HG02678 (cell line): ENCODE measurements at regions not wholly inside any gene's neighbourhood (a gene's known extent, or its start where the extent isn't known, plus 50 kb on each side); places are given as distances from the start of the nearest gene placed in this dataset.
A peak's percentile ranks its signal among the peaks of the same experiment; 100 is the strongest.
"Not testable (repeated sequence)": the region's sequence is repeated elsewhere in the genome, so short reads cannot be mapped to it uniquely, and the experiment has no call there.

Experiments
- ATAC-seq: cut with Tn5 transposase; IDR thresholded peaks from one replicate; pipeline ENCODE4 v1.9.1; 2021; ENCODE audit warnings: mild to moderate bottlenecking, moderate library complexity; ENCODE audit not compliant: unreplicated experiment

DNA sequence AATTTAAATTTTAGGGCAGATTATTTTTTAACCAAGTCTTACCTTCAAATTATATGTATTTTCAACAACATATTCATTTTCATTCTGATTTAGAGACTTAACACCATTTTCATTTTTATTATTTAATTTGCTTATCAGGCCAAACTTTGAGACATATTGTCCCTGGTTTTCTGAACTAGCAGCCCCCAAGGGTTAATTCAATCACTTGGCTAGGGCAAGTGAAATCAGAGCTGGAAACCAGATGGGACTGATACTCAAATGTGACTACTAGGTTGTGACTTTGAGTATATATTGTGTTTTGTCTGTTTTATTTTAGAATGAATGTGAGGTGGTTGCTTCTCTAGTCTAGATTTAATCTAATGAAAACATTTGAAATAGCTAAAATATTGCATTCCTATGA, 198.9 kb upstream of the PTGFR start:
- ATAC-seq: no peak

GRCh38 chr1:78292361-78292760, 198.4 kb upstream of the PTGFR start:
- no peak for ATAC-seq

GRCh38 chr1:78297836-78298235, 192.9 kb upstream of the PTGFR start:
- ATAC-seq: no peak

DNA sequence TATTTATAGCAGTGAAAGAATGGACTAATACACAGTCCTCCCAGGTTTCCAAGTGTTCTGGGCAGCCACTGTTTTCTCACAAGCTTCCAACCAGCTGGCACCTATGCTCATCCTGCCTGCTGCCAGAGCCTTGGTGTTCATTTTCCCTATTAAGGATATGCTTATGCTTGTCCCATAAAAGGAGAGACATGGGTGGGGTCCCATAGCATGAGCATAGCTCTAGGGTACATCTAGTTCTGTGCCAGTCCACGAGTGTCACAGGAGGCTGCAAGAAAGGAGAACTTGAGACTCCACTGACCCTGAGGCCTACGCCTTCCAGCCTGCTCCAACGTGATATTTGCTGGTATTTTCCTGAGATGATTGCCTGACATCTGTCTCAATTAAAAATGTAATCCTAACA, 192.4 kb upstream of the PTGFR start:
- ATAC-seq: no peak

- ATAC-seq: no peak
Measured at GRCh38 chr1:78301141-78301540, 189.6 kb upstream of the PTGFR start.

GRCh38 chr1:78303620-78304019, 187.2 kb upstream of the PTGFR start:
- ATAC-seq: no peak

- ATAC-seq: no peak
Measured at GRCh38 chr1:78304341-78304740, 186.4 kb upstream of the PTGFR start.

- no peak for ATAC-seq
Measured at GRCh38 chr1:78304761-78305160, 186.0 kb upstream of the PTGFR start.

DNA sequence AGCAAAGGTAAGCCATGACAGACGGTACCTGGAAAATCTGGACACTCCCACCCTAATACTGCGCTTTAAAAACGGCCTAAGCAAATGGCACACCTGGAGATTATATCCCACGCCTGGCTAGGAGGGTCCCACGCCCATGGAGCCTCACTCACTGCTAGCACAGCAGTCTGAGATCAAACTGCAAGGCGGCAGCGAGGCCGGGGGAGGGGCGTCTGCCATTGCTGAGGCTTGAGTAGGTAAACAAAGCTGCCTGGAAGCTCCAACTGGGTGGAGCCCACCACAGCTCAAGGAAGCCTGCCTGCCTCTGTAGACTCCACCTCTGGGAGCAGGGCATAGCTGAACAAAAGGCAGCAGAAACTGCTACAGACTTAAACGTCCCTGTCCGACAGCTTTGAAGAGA, 180.5 kb upstream of the PTGFR start:
- not testable (repeated sequence) for ATAC-seq

- no peak for ATAC-seq
Measured at GRCh38 chr1:78318011-78318410, 172.8 kb upstream of the PTGFR start.

- no peak for ATAC-seq
Measured at GRCh38 chr1:78319603-78320002, 171.2 kb upstream of the PTGFR start.

DNA sequence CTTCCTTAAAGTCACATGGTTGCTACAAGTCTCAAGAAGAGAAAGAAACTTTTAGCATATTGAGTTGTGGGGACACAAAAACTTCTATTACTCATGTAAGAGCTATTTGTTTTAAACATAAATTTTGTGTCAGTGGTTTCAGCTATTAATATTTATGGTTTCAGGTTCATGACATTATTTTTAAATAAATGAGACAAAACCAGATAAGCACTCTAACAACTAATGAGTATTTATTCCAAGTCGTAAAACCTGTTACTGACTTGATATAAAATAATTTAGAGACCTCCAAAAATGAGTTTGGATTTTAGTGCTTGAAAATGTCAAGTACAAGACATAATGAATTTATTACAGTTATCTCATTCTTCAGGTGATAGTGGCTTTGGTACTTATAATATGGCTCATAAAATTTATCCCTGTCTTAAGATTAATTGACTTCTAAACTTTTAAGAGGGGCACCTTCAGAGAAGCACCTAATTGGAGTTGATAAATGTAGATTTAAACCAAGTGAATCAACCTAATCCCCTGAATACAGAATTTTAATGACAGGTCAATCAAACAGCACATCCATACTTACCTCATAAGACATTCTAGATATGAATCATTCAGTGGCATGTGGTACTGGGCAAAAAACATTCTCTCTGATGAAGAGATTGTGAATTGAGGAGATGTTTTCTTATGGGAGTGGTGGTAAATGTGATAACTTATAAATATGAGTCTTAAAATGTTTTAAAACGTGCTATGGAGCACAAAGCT, 167.7 kb upstream of the PTGFR start:
- no peak for ATAC-seq

DNA sequence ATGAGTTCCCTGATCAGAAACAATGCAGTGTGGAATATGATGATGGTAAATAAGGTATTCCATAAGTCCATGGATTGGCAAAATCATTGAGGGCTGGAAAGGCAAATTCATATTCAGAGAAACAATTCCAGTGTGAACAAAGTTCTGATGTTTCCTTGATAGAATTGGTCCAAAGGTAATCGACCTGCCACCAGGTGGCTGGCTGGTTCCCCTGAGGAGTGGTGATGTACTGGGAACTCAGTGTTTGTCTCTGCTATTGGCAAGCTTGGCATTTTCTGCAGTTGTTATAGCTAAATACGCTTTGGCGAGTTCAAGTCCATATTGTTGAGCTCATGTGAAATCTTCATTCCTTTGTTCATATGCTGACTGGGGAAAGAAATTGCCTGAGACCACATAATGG, 165.5 kb upstream of the PTGFR start:
- ATAC-seq: no peak

DNA sequence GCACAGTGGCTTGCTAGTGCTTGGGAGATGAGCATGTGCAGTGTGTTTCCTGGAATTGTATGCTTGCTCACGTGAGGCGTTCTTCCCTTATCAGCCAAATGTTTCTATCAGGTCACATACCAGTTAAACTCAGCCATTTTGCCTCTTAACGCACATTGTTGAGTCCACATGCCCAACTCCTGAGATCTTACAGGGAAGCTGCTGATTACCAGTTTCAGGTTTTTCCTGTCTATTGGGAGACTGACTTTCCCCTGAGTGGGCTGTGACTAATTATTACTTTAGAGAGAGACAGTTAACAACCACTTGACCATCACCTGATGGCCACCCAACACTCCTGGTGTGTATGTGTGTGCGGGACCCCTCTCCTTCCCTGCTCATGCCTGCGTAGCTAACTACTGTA, 161.3 kb upstream of the PTGFR start:
- ATAC-seq: no peak

- ATAC-seq: no peak
Measured at GRCh38 chr1:78331799-78332198, 159.0 kb upstream of the PTGFR start.

DNA sequence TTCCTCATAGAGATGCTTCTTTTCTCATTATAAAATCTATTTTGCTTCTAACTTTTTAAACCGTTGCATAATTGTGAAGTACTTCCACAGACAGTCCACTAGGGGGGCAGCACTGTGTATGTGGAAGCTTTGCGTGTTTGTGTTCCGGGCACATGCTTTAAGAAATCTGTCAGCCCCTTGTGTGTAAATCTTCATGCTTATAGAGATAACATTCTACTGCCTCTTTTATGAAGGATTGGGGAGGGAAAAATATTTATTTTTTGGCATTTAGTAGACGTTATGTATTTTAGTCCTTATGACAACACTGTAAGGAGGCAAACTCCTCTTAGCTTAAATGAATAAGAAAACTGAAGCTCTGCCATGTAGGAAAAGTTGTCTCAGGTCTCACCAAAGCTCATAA, 157.3 kb upstream of the PTGFR start:
- ATAC-seq: peak; percentile 93

DNA sequence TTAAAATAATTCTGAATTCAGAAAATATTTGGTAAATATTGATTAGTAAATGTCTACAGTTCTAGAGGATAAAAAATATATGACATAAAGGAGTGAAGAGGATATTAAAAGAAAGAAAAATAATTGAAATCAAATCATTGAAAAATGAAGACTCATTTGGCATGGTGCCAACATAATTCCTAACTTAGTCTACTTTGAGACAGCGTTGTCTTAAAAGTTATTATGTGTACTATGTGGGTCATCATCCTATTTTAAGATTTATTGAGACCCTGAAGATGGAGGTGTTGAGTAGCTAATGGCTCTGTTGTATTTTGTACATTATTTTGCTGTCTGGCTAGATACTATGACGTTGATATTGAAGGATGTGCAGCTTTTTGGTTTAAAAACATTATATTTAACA, 156.7 kb upstream of the PTGFR start:
- no peak for ATAC-seq

GRCh38 chr1:78334952-78335351, 155.8 kb upstream of the PTGFR start:
- no peak for ATAC-seq

DNA sequence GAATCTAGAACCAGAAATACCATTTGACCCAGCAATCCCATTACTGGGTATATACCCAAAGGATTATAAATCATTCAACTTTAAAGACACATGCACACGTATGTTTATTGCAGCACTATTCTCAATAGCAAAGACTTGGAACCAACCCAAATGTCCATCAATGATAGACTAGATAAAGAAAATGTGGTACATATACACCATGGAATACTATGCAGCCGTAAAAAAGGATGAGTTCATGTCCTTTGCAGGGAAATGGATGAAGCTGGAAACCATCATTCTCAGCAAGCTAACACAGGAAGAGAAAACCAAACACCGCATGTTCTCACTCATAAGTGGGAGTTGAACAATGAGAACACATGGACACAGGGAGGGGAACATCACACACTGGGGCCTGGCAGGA, 154.0 kb upstream of the PTGFR start:
- ATAC-seq: not testable (repeated sequence)

- ATAC-seq: no peak
Measured at GRCh38 chr1:78339490-78339889, 151.3 kb upstream of the PTGFR start.

GRCh38 chr1:78340006-78340405, 150.8 kb upstream of the PTGFR start:
- ATAC-seq: no peak

- ATAC-seq: no peak
Measured at GRCh38 chr1:78348496-78349284, 142.1 kb upstream of the PTGFR start.
